LNCAP (cell line): ENCODE measurements at regions not wholly inside any gene's neighbourhood (a gene's known extent, or its start where the extent isn't known, plus 50 kb on each side); places are given as distances from the start of the nearest gene placed in this dataset.
A peak's percentile ranks its signal among the peaks of the same experiment; 100 is the strongest.

Source experiments
- CTCF ChIP-seq: fragments of 450-650 bp; IDR thresholded peaks from 2 replicates; pipeline ENCODE4 v1.5.1; 2017; ENCODE audit warnings: mild to moderate bottlenecking

DNA sequence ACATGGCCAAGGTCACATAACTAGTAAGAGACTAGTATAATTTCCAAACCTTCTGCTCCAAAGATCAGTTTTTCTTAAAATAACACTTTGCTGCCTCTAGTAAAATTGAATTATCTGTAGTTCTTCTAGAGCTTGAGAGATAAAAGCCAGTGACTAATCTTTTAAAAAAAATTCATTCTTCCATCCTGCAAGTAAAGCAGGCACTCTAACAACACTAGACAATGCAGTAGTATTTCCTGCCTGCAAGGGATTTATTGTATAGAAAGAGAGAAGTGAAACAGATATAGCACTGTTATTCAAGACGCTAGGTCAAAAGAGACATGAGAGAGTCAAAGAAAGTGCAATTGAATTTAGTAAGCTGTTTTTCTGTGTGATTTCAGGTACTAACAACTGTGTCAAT is 159.5 kb upstream of the TBC1D5 start:
- TF ChIP-seq CTCF, result no peak

DNA sequence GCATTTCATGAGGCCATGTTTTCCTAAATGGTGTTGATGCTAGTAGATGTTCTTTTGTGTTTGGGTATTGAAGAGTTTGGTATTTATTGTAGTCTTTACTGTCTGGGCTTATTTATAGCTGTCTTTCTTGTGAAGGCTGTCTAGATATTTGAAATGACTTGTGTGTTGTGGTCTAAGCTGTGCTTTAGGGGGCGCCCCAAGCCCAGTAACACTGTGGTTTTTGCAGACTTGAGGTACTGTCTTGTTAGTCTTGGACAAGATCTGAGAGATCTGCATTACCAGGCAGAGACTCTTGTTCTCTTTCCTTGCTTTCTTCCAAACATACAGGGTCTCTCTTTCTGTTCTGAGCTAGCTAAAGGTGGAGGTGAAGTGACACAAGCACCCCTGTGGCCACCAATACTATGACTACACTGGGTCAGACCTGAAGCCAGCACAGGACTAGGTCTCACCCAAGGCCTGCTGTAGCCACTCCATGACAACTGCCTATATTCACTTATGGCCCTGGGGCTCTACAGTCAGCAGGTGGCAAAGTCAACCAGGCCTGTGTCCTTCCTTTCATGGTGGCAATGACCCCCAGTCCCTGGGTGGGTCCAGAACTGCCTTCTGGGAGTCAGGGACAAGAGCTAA is 152.1 kb upstream of the TBC1D5 start:
- peak; percentile 44; the same call in 1 of the 2 replicates for TF ChIP-seq CTCF

GRCh38 chr3:17891139-17891856 is 148.9 kb upstream of the TBC1D5 start:
- TF ChIP-seq CTCF, result no peak

- no peak for TF ChIP-seq CTCF
These were observed 143.6 kb upstream of the TBC1D5 start for GRCh38 chr3:17885986-17886385.

DNA sequence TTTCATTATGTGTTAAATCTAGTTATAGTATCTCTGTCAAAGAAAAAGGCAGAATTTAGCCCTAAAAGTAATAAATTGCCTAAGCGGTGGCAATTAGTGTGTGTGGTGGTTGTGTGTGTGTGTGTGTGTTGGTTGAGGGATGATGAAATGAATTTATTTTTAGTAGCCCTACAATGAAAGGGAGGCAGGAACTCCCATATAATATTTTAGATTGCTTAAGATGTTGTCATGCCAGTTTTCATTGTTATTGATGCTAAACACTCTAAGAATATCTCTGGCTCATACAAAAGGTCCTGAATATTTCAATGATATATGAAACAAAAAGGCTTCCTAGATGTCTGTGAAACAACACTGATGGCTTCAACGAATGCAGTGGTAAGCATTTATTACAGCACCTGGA is 140.6 kb upstream of the TBC1D5 start:
- no peak for TF ChIP-seq CTCF

GRCh38 chr3:17877299-17877698 is 134.9 kb upstream of the TBC1D5 start:
- TF ChIP-seq CTCF, result no peak

DNA sequence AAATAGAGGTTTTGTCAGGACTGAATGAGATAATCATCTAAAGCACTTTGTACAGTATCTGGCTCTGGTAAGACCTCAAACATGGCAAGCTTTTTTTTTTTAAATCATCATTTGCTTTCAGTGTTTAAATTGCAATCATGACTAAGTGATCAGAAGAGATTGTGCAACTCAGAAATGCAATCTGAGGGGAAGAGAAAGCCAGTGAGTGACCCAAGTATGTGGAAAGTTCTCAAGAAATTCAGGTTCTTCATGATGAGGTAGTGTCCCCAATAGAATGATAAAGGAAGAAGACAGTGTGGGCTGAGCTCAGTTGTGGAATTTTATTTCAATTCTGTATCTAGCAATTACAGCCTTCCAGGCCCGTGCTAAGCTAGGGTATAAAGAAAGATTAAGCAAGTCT is 132.2 kb upstream of the TBC1D5 start:
- TF ChIP-seq CTCF, result no peak
